ENCODE measurements at regions not wholly inside any gene's neighbourhood (a gene's known extent, or its start where the extent isn't known, plus 50 kb on each side); places are given as distances from the start of the nearest gene placed in this dataset.

- TF ChIP-seq, protein P1, sequence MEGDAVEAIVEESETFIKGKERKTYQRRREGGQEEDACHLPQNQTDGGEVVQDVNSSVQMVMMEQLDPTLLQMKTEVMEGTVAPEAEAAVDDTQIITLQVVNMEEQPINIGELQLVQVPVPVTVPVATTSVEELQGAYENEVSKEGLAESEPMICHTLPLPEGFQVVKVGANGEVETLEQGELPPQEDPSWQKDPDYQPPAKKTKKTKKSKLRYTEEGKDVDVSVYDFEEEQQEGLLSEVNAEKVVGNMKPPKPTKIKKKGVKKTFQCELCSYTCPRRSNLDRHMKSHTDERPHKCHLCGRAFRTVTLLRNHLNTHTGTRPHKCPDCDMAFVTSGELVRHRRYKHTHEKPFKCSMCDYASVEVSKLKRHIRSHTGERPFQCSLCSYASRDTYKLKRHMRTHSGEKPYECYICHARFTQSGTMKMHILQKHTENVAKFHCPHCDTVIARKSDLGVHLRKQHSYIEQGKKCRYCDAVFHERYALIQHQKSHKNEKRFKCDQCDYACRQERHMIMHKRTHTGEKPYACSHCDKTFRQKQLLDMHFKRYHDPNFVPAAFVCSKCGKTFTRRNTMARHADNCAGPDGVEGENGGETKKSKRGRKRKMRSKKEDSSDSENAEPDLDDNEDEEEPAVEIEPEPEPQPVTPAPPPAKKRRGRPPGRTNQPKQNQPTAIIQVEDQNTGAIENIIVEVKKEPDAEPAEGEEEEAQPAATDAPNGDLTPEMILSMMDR (IDR thresholded peaks at IDR 0.05; ENCODE audit: low read depth, low read length, poor library complexity, severe bottlenecking) = no peak
- TF ChIP-seq EZH2phosphoT487 (IDR thresholded peaks at IDR 0.05; ENCODE audit: borderline replicate concordance, low read length) = no peak
Observed at GRCh38 chr2:7634409-7634808, 717.2 kb downstream of the RNF144A start.

Data from DOHH2 (cell line).